HCT116 (cell line): ENCODE measurements at regions not wholly inside any gene's neighbourhood (a gene's known extent, or its start where the extent isn't known, plus 50 kb on each side); places are given as distances from the start of the nearest gene placed in this dataset.
"Not testable (repeated sequence)": the region's sequence is repeated elsewhere in the genome, so short reads cannot be mapped to it uniquely, and the experiment has no call there.

Experiments
- ATAC-seq: fragments of 200-7000 bp; cut with Tn5 transposase; 2 replicates; pipeline ENCODE4 v1.9.1; 2020; ENCODE audit warnings: mild to moderate bottlenecking, moderate library complexity
- BruUV-seq: library from RNA; stranded (reverse); fragments of 400-500 nt; replicated peaks from 2 replicates; lab custom pipeline; 2021; lab: Mats Ljungman, UMichigan
- CTCF ChIA-PET: fragments of 300-600 bp; sonication (Branson Sonifier 250); formaldehyde crosslinking; loops from one replicate; lab custom pipeline; 2021; ENCODE audit warnings: antibody characterized with exemption; lab: Charles Lee
- POLR2A ChIA-PET: fragments of 300-600, 350-600 bp; sonication (Branson Sonifier 250); formaldehyde crosslinking; loops from one replicate; lab custom pipeline; 2021; ENCODE audit warnings: antibody characterized with exemption; lab: Charles Lee
- RAD21 ChIA-PET, 2 experiments: fragments of 300-600 bp; sonication (Branson Sonifier 250); formaldehyde crosslinking; loops; one replicate each; lab custom pipeline; 2023; ENCODE audit warnings: low total read pairs in 2 of 2; ENCODE audit not compliant: uncharacterized antibody in 2 of 2, unreplicated experiment in 2 of 2, low non-redundant PET in 1 of 2; lab: Charles Lee
- DNase-seq: peaks from one replicate; pipeline ENCODE4 v3.0.0-alpha.2; 2010; ENCODE audit warnings: low read depth, low spot score
- H2AFZ ChIP-seq: fragments of 200-600 bp; shearing (Covaris generic), sonication (generic); 2 replicates; pipeline ENCODE4 v1.6.1; 2017; ENCODE audit warnings: low read depth, mixed run types, mixed read lengths, antibody characterized with exemption, low read length; ENCODE audit not compliant: poor library complexity, severe bottlenecking
- H3K27ac ChIP-seq: 2 replicates; pipeline ENCODE4 v1.5.1; 2012; ENCODE audit warnings: low read depth, low read length
- H3K27me3 ChIP-seq: fragments of 200-600 bp; sonication (generic); 2 replicates; pipeline ENCODE4 v1.6.1; 2016; ENCODE audit warnings: mixed run types, low read length, mixed read lengths; ENCODE audit not compliant: insufficient read depth
- H3K36me3 ChIP-seq, 2 experiments: fragments of 200-500 bp in 1 of 2; fragments of 200-600 bp in 1 of 2; sonication (Bioruptor generic) in 1 of 2; sonication (generic) in 1 of 2; 2 replicates each; pipeline versions ENCODE4 v1.5.1 to v1.6.1; 2014 to 2016; ENCODE audit warnings: low read length in 2 of 2, inconsistent platforms in 1 of 2, mixed read lengths in 1 of 2, mixed run types in 1 of 2; ENCODE audit not compliant: insufficient read depth in 2 of 2, control insufficient read depth in 1 of 2
- H3K4me1 ChIP-seq, 2 experiments: fragments of 200-600 bp in 1 of 2; sonication (generic) in 1 of 2; 2 replicates each; pipeline versions ENCODE4 v1.5.1 to v1.6.1; 2012 to 2017; ENCODE audit warnings: low read length in 2 of 2, inconsistent platforms in 1 of 2, mild to moderate bottlenecking in 1 of 2, mixed read lengths in 1 of 2, mixed run types in 1 of 2, moderate library complexity in 1 of 2; ENCODE audit not compliant: insufficient read depth in 2 of 2, control insufficient read depth in 1 of 2
- H3K4me2 ChIP-seq: fragments of 200-600 bp; sonication (generic); 2 replicates; pipeline ENCODE4 v1.6.1; 2017; ENCODE audit warnings: mixed run types, low read length, mixed read lengths
- H3K4me3 ChIP-seq, 2 experiments: fragments of 200-600 bp in 1 of 2; sonication (generic) in 1 of 2; replicated peaks in 1 of 2; 2 replicates each; pipeline ENCODE4 v1.5.1; 2011 to 2016; ENCODE audit warnings: low read length in 2 of 2, control low read depth in 1 of 2, low read depth in 1 of 2, mild to moderate bottlenecking in 1 of 2, mixed read lengths in 1 of 2, mixed run types in 1 of 2
- H3K79me2 ChIP-seq: fragments of 200-600 bp; sonication (generic); 2 replicates; pipeline ENCODE4 v1.6.1; 2017; ENCODE audit warnings: mild to moderate bottlenecking, mixed run types, low read length, moderate library complexity, mixed read lengths; ENCODE audit not compliant: insufficient read depth
- H3K9ac ChIP-seq: fragments of 200-600 bp; sonication (generic); 2 replicates; pipeline ENCODE4 v1.6.1; 2016; ENCODE audit warnings: low read length, mixed read lengths
- H3K9me2 ChIP-seq: fragments of 200-600 bp; sonication (generic), shearing (Covaris generic); 2 replicates; pipeline ENCODE4 v1.6.1; 2017; ENCODE audit warnings: mixed run types, mild to moderate bottlenecking, moderate library complexity; ENCODE audit not compliant: insufficient read depth
- H3K9me3 ChIP-seq, 2 experiments: fragments of 200-500 bp in 1 of 2; fragments of 200-600 bp in 1 of 2; sonication (Bioruptor generic) in 1 of 2; sonication (generic) in 1 of 2; 2 replicates each; pipeline ENCODE4 v1.6.1; 2014 to 2017; ENCODE audit warnings: low read length in 2 of 2, mixed read lengths in 2 of 2, inconsistent platforms in 1 of 2, low read depth in 1 of 2, mild to moderate bottlenecking in 1 of 2, mixed run types in 1 of 2, moderate library complexity in 1 of 2; ENCODE audit not compliant: control insufficient read depth in 1 of 2, insufficient read depth in 1 of 2
- H4K20me1 ChIP-seq: fragments of 200-600 bp; sonication (generic), shearing (Covaris generic); 2 replicates; pipeline ENCODE4 v1.6.1; 2017; ENCODE audit warnings: mixed run types, mild to moderate bottlenecking, moderate library complexity; ENCODE audit not compliant: insufficient read depth
- CBX3 ChIP-seq: IDR thresholded peaks from 2 replicates; pipeline ENCODE4 v1.6.1; 2012; ENCODE audit warnings: low read depth
- CEBPB ChIP-seq: IDR thresholded peaks from 2 replicates; pipeline ENCODE4 v1.6.1; 2012; ENCODE audit warnings: low read depth
- POLR2A ChIP-seq: IDR thresholded peaks from 2 replicates; pipeline ENCODE4 v1.7.0; 2011; ENCODE audit warnings: borderline replicate concordance; ENCODE audit not compliant: insufficient read depth, insufficient read length; ENCODE audit errors: extremely low read depth
- POLR2AphosphoS5 ChIP-seq: IDR thresholded peaks from 2 replicates; pipeline ENCODE4 v1.6.1; 2011; ENCODE audit warnings: mild to moderate bottlenecking, low read depth, low read length, moderate library complexity
- RAD21 ChIP-seq: IDR thresholded peaks from 2 replicates; pipeline ENCODE4 v1.6.1; 2012; ENCODE audit warnings: low read depth, mild to moderate bottlenecking
- REST ChIP-seq: IDR thresholded peaks from 2 replicates; pipeline ENCODE4 v1.6.1; 2012; ENCODE audit warnings: low read depth
- SIN3A ChIP-seq: IDR thresholded peaks from 2 replicates; pipeline ENCODE4 v1.6.1; 2012; ENCODE audit warnings: low read depth
- YY1 ChIP-seq: IDR thresholded peaks from 2 replicates; pipeline ENCODE4 v1.6.1; 2011; ENCODE audit warnings: low read length, low read depth, moderate library complexity, mild to moderate bottlenecking; ENCODE audit not compliant: insufficient replicate concordance; ENCODE audit errors: extremely low read depth
- ZBTB33 ChIP-seq: IDR thresholded peaks from 2 replicates; pipeline ENCODE4 v1.6.1; 2011; ENCODE audit warnings: mild to moderate bottlenecking, low read length, moderate library complexity; ENCODE audit not compliant: insufficient replicate concordance; ENCODE audit errors: extremely low read depth
- ZFX ChIP-seq: fragments of 450-650 bp; IDR thresholded peaks from 2 replicates; pipeline ENCODE4 v1.6.1; 2017
- intact Hi-C: fragments of 100-400 bp; cut with micrococcal nuclease; formaldehyde crosslinking; loops from 2 replicates; pipeline ENCODE4 v1.10.0; 2022

- CTCF ChIA-PET: no interaction called here
- intact Hi-C loops: no loop called here
- no peaks in the 10 kb centered on the region for H3K27me3 ChIP-seq
- H3K9me3 ChIP-seq: no peaks in the 10 kb centered on the region
- H3K4me3 ChIP-seq: no peak overlapping the region
- H4K20me1 ChIP-seq: no peaks in the 10 kb centered on the region
- no peak overlapping the region for H3K9ac ChIP-seq
- ATAC-seq: no peak
- H3K79me2 ChIP-seq: no peaks in the 10 kb centered on the region
- no peaks in the 10 kb centered on the region for H3K36me3 ChIP-seq
- POLR2A ChIA-PET: no interaction called here
- RAD21 ChIA-PET: no interaction called here
- no TSS peak for BruUV-seq
- TF ChIP-seq POLR2A (no peak), REST (no peak), RAD21 (no peak), SIN3A (no peak), CBX3 (no peak), YY1 (no peak), POLR2AphosphoS5 (no peak), ZBTB33 (no peak), CEBPB (no peak), ZFX (no peak)
- H3K9me2 ChIP-seq: no peaks in the 10 kb centered on the region
- H3K27ac ChIP-seq: no peak overlapping the region
- no peak overlapping the region for H2AFZ ChIP-seq
- no peak overlapping the region for H3K4me2 ChIP-seq
- no peak for DNase-seq
- H3K4me1 ChIP-seq: no peaks in the 10 kb centered on the region
Measured at GRCh38 chr5:157941616-157942015, 82.7 kb upstream of the CLINT1 start.

GRCh38 chr5:157938101-157938500, 79.2 kb upstream of the CLINT1 start:
- H3K4me2 ChIP-seq, DNase-seq, H3K27me3 ChIP-seq, H4K20me1 ChIP-seq, H3K27ac ChIP-seq, BruUV-seq, H3K4me1 ChIP-seq, H3K36me3 ChIP-seq, RAD21 ChIA-PET, H3K4me3 ChIP-seq, ATAC-seq, H2AFZ ChIP-seq, H3K9me3 ChIP-seq, H3K79me2 ChIP-seq, POLR2A ChIA-PET, H3K9ac ChIP-seq, intact Hi-C loops, H3K9me2 ChIP-seq: not testable (repeated sequence)
- CTCF ChIA-PET: interaction anchor here (1.7 kb wide), 1 partner anchor 11 kb away, joined by 7 read pairs; no protein-coding TSS in a partner anchor
